ENCODE measurements at regions not wholly inside any gene's neighbourhood (a gene's known extent, or its start where the extent isn't known, plus 50 kb on each side); places are given as distances from the start of the nearest gene placed in this dataset.

DNA sequence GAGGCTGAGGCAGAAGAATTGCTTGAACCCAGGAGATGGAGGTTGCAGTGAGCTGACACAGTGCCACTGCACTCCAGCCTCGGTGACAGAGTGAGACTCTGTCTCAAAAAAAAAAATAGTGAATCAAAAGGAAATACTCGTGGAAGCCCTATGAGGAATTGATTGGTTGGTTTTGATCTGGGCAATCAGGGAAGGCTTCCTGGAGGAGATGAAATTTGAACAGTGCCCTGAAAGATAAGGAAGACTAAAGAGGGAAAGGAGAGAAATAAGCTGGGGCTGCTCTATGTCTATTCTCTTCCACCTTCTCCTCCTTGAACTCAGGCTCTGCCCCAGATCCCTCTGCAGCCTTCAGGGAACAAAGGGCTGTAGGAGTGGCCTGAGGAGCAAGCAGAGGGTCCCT lies 54.1 kb downstream of the IRF2BPL start:
- H2AFZ ChIP-seq (ENCODE audit: low read length): no peak overlapping the region
- no peaks in the 10 kb centered on the region for H3K79me2 ChIP-seq (ENCODE audit: insufficient read depth, low read length)
- no peak overlapping the region for H3K27ac ChIP-seq (ENCODE audit: low read depth, low read length)
- no peaks in the 10 kb centered on the region for H3K4me1 ChIP-seq (ENCODE audit: insufficient read depth, low read length)
- no peak overlapping the region for H3K4me3 ChIP-seq (ENCODE audit: insufficient read depth, low read length)
- H3K9me3 ChIP-seq (ENCODE audit: low read depth, low read length): no peaks in the 10 kb centered on the region
- no peak for DNase-seq (ENCODE audit: insufficient read length, low spot score, missing footprints)
- H3K4me2 ChIP-seq (ENCODE audit: insufficient read depth, low read length): no peak overlapping the region
- H4K20me1 ChIP-seq (ENCODE audit: insufficient read depth, low read length): no peaks in the 10 kb centered on the region
- H3K27me3 ChIP-seq (ENCODE audit: insufficient read depth, low read length): no peaks in the 10 kb centered on the region
- TF ChIP-seq, protein P1, sequence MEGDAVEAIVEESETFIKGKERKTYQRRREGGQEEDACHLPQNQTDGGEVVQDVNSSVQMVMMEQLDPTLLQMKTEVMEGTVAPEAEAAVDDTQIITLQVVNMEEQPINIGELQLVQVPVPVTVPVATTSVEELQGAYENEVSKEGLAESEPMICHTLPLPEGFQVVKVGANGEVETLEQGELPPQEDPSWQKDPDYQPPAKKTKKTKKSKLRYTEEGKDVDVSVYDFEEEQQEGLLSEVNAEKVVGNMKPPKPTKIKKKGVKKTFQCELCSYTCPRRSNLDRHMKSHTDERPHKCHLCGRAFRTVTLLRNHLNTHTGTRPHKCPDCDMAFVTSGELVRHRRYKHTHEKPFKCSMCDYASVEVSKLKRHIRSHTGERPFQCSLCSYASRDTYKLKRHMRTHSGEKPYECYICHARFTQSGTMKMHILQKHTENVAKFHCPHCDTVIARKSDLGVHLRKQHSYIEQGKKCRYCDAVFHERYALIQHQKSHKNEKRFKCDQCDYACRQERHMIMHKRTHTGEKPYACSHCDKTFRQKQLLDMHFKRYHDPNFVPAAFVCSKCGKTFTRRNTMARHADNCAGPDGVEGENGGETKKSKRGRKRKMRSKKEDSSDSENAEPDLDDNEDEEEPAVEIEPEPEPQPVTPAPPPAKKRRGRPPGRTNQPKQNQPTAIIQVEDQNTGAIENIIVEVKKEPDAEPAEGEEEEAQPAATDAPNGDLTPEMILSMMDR (IDR thresholded peaks at IDR 0.05; ENCODE audit: extremely low read depth, low read depth, low read length): no peak
- no peaks in the 10 kb centered on the region for H3K36me3 ChIP-seq (ENCODE audit: insufficient read depth, low read length)

DNA sequence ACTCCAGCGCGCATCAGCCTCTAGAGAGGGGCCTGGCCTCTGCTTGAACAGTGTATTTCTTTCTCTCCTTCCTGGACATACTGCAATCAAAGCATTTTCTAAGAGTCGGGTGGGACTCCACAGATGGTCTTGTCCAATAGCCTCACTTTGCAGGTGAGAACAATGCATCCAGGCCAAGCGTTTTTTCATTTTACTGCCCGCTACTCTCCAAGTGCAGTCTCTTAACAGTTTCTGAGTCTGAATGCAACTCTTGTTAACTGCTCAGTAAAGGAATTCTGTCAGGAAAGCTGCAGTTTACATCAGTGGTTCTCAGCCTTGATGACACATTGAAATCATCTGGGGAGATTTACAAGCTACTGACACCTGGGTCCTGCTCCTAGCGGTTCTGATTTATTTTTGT lies 57.0 kb downstream of the IRF2BPL start:
- Histone ChIP-seq H3K79me2 (ENCODE audit: insufficient read depth, low read length) (no peaks in the 10 kb centered on the region), H3K9me3 (ENCODE audit: low read depth, low read length) (no peaks in the 10 kb centered on the region), H3K4me1 (ENCODE audit: insufficient read depth, low read length) (no peaks in the 10 kb centered on the region), H4K20me1 (ENCODE audit: insufficient read depth, low read length) (no peaks in the 10 kb centered on the region), H3K36me3 (ENCODE audit: insufficient read depth, low read length) (no peaks in the 10 kb centered on the region), H3K4me3 (ENCODE audit: insufficient read depth, low read length) (no peak overlapping the region), H3K27ac (ENCODE audit: low read depth, low read length) (no peak overlapping the region), H3K27me3 (ENCODE audit: insufficient read depth, low read length) (no peaks in the 10 kb centered on the region), H3K4me2 (ENCODE audit: insufficient read depth, low read length) (no peak overlapping the region), H2AFZ (ENCODE audit: low read length) (no peak overlapping the region)
- TF ChIP-seq, protein P1 (IDR thresholded peaks at IDR 0.05; ENCODE audit: extremely low read depth, low read depth, low read length): no peak
- DNase-seq (ENCODE audit: insufficient read length, low spot score, missing footprints): no peak

DNA sequence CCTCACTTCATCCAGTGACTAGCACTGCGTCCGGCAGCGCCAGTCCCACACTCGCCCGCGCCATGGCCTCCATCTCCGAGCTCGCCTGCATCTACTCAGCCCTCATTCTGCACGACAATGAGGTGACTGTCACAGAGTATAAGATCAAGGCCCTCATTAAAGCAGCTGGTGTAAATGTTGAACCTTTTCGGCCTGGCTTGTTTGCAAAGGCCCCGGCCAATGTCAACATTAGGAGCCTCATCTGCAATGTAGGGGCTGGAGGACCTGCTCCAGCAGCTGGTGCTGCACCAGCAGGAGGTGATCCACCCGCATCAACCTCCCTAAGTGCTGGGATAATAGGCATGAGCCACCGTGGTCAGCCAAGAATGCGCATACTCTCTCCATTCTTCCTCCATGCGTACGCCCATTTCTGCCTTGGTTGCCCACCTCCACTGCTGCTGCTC lies 59.9 kb downstream of the IRF2BPL start:
- H4K20me1 ChIP-seq (ENCODE audit: insufficient read depth, low read length): no peaks in the 10 kb centered on the region
- H3K4me1 ChIP-seq (ENCODE audit: insufficient read depth, low read length): no peaks in the 10 kb centered on the region
- H3K27ac ChIP-seq (ENCODE audit: low read depth, low read length): no peak overlapping the region
- H3K9me3 ChIP-seq (ENCODE audit: low read depth, low read length): no peaks in the 10 kb centered on the region
- TF ChIP-seq, protein P1 (IDR thresholded peaks at IDR 0.05; ENCODE audit: extremely low read depth, low read depth, low read length): no peak
- no peak for DNase-seq (ENCODE audit: insufficient read length, low spot score, missing footprints)
- H3K36me3 ChIP-seq (ENCODE audit: insufficient read depth, low read length): no peaks in the 10 kb centered on the region
- no peaks in the 10 kb centered on the region for H3K27me3 ChIP-seq (ENCODE audit: insufficient read depth, low read length)
- no peaks in the 10 kb centered on the region for H3K79me2 ChIP-seq (ENCODE audit: insufficient read depth, low read length)
- no peak overlapping the region for H3K4me2 ChIP-seq (ENCODE audit: insufficient read depth, low read length)
- H2AFZ ChIP-seq (ENCODE audit: low read length): no peak overlapping the region
- no peak overlapping the region for H3K4me3 ChIP-seq (ENCODE audit: insufficient read depth, low read length)

DNA sequence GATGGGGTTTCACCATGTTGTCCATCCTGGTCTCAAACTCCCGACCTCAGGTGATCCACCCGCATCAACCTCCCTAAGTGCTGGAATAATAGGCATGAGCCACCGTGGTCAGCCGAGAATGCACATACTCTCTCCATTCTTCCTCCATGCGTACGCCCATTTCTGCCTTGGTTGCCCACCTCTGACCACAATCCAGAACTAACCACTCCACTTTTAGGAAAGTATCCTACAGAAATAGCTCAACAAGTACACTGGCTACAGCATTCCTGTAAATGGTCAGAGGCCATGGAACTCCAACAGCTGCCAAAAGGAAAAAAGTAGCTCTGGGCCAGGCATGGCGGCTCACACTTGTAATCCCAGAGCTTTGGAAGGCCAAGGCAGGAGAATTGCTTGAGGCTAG lies 60.7 kb downstream of the IRF2BPL start:
- H4K20me1 ChIP-seq (ENCODE audit: insufficient read depth, low read length): no peaks in the 10 kb centered on the region

More for the DNA sequence above, 60.7 kb downstream of the IRF2BPL start:
- TF ChIP-seq, protein P1 (IDR thresholded peaks at IDR 0.05; ENCODE audit: extremely low read depth, low read depth, low read length): no peak
- Histone ChIP-seq H3K4me3 (ENCODE audit: insufficient read depth, low read length) (no peak overlapping the region), H3K4me2 (ENCODE audit: insufficient read depth, low read length) (no peak overlapping the region), H3K27ac (ENCODE audit: low read depth, low read length) (no peak overlapping the region), H3K36me3 (ENCODE audit: insufficient read depth, low read length) (no peaks in the 10 kb centered on the region), H3K27me3 (ENCODE audit: insufficient read depth, low read length) (no peaks in the 10 kb centered on the region), H2AFZ (ENCODE audit: low read length) (no peak overlapping the region), H3K4me1 (ENCODE audit: insufficient read depth, low read length) (no peaks in the 10 kb centered on the region), H3K79me2 (ENCODE audit: insufficient read depth, low read length) (no peaks in the 10 kb centered on the region), H3K9me3 (ENCODE audit: low read depth, low read length) (no peaks in the 10 kb centered on the region)
- DNase-seq (ENCODE audit: insufficient read length, low spot score, missing footprints): no peak
